Cerebellar cortex (tissue), 1 donor: ENCODE measurements at regions not wholly inside any gene's neighbourhood (a gene's known extent, or its start where the extent isn't known, plus 50 kb on each side); places are given as distances from the start of the nearest gene placed in this dataset.
"Not testable (repeated sequence)": the region's sequence is repeated elsewhere in the genome, so short reads cannot be mapped to it uniquely, and the experiment has no call there.

Source experiments
- DNase-seq: peaks from one replicate; pipeline ENCODE4 v3.0.0-alpha.2; 2015; ENCODE audit warnings: low spot score

- DNase-seq: no peak
These were observed 705.2 kb upstream of the IGFBP3 start for GRCh38 chr7:46626261-46626660.

DNA sequence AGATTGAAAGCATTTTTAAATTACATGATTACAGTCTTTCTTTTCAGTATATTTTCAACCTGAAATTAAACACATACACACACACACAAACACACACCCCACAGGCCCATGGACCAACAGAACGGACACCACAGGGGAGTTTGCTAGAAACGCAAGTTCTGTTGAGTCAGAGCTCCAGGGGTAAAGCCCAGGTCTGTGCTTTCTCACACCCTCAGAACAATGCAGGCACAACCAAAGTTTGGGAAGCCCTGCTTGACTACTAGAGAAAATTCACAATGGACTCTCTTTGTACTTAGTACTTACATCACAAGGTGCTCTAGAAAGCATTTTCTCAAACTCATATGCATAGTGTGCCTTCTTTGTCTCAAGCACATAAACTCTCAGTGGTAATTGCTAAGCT, 704.0 kb upstream of the IGFBP3 start:
- no peak for DNase-seq

- no peak for DNase-seq
These were observed 701.2 kb upstream of the IGFBP3 start for GRCh38 chr7:46622251-46622650.

GRCh38 chr7:46619723-46620310, 698.7 kb upstream of the IGFBP3 start:
- DNase-seq: no peak

GRCh38 chr7:46616636-46617035, 695.6 kb upstream of the IGFBP3 start:
- DNase-seq: no peak

- no peak for DNase-seq
These were observed 692.5 kb upstream of the IGFBP3 start for GRCh38 chr7:46613551-46613950.

- DNase-seq: no peak
These were observed 692.0 kb upstream of the IGFBP3 start for GRCh38 chr7:46613116-46613515.

- DNase-seq: no peak
These were observed 690.4 kb upstream of the IGFBP3 start for GRCh38 chr7:46611508-46611907.

GRCh38 chr7:46610746-46611145, 689.7 kb upstream of the IGFBP3 start:
- no peak for DNase-seq

DNA sequence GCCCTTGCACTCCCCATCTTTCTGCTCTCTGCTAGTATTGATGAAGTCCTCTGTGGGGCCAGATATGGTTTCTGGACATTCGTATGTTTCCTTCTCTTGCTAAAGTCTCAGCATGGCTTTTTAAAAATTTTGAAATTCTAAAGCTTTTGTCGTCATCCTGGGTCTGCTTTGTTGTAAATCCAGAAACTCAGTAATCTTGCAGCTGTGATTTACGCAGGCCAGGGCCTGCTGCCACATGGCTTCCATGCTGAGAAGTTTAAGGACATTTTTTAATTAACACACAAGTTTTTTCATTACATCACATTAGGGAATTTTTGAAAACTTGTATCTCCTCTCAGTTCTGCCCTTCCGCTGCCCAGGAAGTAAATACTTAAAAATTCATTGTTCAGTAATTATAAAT, 686.1 kb upstream of the IGFBP3 start:
- no peak for DNase-seq

DNA sequence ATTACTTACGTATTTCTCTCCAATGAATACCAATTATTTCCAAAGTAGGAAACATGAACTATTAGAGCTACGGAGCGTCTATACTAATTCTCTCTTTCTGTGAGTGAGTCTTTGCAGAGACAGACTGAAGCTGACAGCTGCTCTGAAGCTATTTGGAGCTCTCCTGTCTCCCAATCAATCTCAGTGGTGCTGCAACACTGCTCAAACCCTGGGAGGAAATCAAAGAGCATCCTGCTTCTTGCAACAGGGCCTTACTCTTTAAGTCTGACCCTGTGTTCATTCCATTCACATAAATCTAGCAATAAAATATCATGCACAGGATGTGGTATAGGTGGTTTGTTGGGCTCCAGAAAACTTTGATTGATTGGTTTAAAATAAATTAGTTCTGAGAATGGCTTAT, 685.7 kb upstream of the IGFBP3 start:
- no peak for DNase-seq

GRCh38 chr7:46604241-46604661, 683.2 kb upstream of the IGFBP3 start:
- no peak for DNase-seq

DNA sequence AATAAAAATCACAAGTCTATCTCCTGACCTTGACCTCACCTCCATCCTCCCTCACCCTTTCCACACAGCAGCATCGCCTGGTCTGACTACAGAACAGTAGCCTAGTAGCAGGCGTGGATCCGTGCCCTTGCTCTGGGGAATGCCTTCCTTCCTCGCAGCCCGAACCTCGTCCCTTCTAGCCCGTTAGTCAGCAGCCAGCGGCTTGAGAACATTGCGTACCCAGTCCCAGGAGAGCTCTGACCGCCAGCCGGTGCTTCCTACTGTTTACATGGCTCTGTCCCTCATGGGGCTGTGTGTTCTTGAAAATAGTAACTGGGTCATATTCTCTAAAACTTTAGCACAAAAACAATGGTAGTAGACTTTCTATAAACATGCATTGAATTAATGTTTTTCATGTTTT, 682.7 kb upstream of the IGFBP3 start:
- DNase-seq: no peak

DNA sequence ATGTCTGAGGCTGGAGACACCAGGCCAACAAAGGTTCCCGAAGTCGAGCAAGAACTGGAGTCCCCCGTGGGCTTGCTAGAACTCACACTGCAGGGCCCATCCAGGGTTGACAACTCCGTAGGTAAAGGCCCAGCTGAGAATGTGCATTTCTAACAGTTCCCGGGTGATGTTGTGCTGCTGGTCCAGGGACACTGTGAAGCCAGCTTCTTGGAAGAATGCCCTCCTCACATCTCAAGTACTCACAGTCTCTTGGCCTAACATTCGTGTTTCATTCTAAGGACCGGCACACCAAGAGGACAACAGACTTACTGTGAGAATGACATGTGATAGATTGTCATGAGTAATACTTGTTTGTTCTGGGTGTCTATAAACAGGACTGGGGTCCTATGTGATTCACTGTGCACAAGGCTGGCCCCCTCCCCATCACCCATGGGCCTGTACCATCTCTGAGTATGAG, 682.3 kb upstream of the IGFBP3 start:
- DNase-seq: no peak

DNA sequence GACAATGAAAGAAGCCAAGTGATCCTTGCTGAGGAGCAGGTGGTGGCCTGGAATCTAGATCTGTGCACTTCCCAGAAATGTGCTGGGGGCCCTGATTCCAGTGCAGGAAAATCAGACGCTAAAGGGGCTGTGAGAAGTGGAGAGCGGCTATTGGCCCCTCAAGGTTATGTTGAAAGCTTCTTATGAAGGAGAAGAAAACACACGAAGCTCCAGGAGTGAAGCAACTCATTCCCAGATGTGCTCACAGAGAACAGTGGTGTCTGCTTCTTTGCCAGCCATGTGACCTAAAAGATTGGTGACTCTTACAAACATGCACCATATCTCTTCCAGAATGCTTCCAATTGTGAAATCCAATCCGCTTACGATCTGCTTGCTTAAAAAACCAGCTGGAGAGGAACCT, 679.3 kb upstream of the IGFBP3 start:
- DNase-seq: no peak

DNA sequence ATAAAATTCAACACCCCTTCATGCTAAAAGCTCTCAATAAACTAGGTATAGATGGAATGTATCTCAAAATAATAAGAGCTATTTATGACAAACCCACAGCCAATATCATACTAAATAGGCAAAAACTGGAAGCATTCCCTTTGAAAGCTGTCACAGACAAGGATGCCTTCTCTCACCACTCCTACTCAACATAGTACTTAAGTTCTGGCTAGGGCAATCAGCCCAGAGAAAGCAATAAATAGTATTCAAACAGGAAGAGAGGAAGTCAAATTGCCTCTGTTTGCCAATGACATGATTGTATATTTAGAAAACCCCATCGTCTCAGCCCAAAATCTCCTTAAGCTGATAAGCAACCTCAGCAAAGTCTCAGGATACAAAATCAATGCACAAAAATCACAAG, 673.8 kb upstream of the IGFBP3 start:
- not testable (repeated sequence) for DNase-seq

- DNase-seq: not testable (repeated sequence)
These were observed 670.1 kb upstream of the IGFBP3 start for GRCh38 chr7:46590918-46591905.

- no peak for DNase-seq
These were observed 668.2 kb upstream of the IGFBP3 start for GRCh38 chr7:46589286-46589685.

DNA sequence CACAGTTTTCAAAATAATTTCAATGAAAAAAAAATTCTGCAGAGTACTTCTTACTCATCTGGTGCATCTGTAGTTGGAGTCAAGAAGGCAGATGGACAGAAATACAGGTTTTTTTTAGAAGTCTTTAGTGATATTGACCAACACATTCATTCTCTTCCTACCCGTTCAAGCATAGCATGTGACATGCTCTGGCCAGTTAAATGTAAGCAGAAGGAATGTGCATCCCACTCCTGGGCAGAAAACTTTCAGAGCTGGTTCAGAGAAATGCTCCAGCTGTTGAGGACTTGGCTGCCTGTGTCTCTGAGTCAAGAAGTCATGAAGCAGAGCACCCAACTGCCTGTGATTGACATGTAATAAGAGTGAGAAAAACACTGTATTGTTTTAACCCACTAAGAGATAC, 665.3 kb upstream of the IGFBP3 start:
- DNase-seq: no peak

DNA sequence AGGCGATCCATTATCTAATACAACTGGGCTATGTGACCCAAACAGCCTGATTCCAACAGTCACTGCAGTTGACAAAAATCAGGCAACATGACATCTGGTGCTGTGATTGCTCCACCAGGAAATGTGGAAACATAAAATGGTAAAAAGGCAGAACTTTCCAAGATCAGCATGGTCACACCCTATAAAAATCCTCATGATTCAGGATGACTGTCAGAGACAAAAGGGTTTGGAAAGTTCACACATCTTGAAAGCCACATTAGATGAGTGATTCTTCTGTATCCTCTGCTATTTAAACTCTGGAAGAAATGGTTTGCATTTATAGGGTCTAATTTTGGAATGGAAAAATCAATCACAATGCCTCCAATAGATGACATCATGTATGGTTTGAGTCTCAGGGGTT, 662.6 kb upstream of the IGFBP3 start:
- DNase-seq: no peak

- no peak for DNase-seq
These were observed 660.2 kb upstream of the IGFBP3 start for GRCh38 chr7:46581268-46581667.

DNA sequence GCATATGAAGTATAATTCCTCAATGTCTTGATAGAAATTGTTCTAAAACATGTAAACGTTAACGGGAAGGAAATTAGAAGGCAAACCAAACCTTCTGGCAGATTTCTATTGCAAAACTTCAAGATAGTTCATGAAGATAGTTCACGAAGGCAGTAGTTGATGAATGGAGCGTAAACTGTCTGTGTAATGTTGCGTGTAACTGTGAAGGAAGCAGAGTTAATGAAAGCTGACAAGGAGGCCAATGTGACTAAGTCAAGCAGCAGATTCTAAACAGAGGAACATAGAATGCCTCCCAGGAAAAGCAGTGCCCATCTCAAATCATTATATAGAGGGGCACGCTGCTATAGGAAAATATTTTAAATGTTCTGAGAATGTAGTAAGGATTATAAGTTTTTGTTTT, 659.7 kb upstream of the IGFBP3 start:
- DNase-seq: no peak

DNA sequence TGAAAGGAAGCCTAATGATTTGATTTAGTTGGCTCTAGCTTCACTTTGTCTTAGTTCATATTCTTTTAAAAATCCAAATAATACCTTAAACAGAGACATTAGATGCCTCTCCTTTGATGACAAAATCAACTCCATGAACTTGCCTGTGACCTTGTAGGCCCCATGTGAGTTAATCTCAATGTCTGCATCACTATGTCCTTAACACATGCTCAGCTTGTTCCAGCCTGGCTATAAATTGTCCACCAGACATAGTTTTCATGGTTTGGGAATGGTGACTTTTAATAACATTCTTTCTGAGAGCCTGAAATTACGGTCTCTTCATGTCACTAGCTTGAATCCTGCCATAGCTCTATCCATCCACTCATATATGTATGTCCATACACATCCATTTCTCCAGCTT, 656.3 kb upstream of the IGFBP3 start:
- DNase-seq: no peak
